HCT116 (cell line): ENCODE measurements at regions not wholly inside any gene's neighbourhood (a gene's known extent, or its start where the extent isn't known, plus 50 kb on each side); places are given as distances from the start of the nearest gene placed in this dataset.

Experiments used
- ATAC-seq: fragments of 200-7000 bp; cut with Tn5 transposase; 2 replicates; pipeline ENCODE4 v1.9.1; 2020; ENCODE audit warnings: mild to moderate bottlenecking, moderate library complexity
- BruUV-seq: library from RNA; stranded (reverse); fragments of 400-500 nt; replicated peaks from 2 replicates; lab custom pipeline; 2021; lab: Mats Ljungman, UMichigan
- CTCF ChIA-PET: fragments of 300-600 bp; sonication (Branson Sonifier 250); formaldehyde crosslinking; loops from one replicate; lab custom pipeline; 2021; ENCODE audit warnings: antibody characterized with exemption; lab: Charles Lee
- POLR2A ChIA-PET: fragments of 300-600, 350-600 bp; sonication (Branson Sonifier 250); formaldehyde crosslinking; loops from one replicate; lab custom pipeline; 2021; ENCODE audit warnings: antibody characterized with exemption; lab: Charles Lee
- RAD21 ChIA-PET, 2 experiments: fragments of 300-600 bp; sonication (Branson Sonifier 250); formaldehyde crosslinking; loops; one replicate each; lab custom pipeline; 2023; ENCODE audit warnings: low total read pairs in 2 of 2; ENCODE audit not compliant: uncharacterized antibody in 2 of 2, unreplicated experiment in 2 of 2, low non-redundant PET in 1 of 2; lab: Charles Lee
- DNase-seq: peaks from one replicate; pipeline ENCODE4 v3.0.0-alpha.2; 2010; ENCODE audit warnings: low read depth, low spot score
- H2AFZ ChIP-seq: fragments of 200-600 bp; shearing (Covaris generic), sonication (generic); 2 replicates; pipeline ENCODE4 v1.6.1; 2017; ENCODE audit warnings: low read depth, mixed run types, mixed read lengths, antibody characterized with exemption, low read length; ENCODE audit not compliant: poor library complexity, severe bottlenecking
- H3K27ac ChIP-seq: 2 replicates; pipeline ENCODE4 v1.5.1; 2012; ENCODE audit warnings: low read depth, low read length
- H3K27me3 ChIP-seq: fragments of 200-600 bp; sonication (generic); 2 replicates; pipeline ENCODE4 v1.6.1; 2016; ENCODE audit warnings: mixed run types, low read length, mixed read lengths; ENCODE audit not compliant: insufficient read depth
- H3K36me3 ChIP-seq, 2 experiments: fragments of 200-500 bp in 1 of 2; fragments of 200-600 bp in 1 of 2; sonication (Bioruptor generic) in 1 of 2; sonication (generic) in 1 of 2; 2 replicates each; pipeline versions ENCODE4 v1.5.1 to v1.6.1; 2014 to 2016; ENCODE audit warnings: low read length in 2 of 2, inconsistent platforms in 1 of 2, mixed read lengths in 1 of 2, mixed run types in 1 of 2; ENCODE audit not compliant: insufficient read depth in 2 of 2, control insufficient read depth in 1 of 2
- H3K4me1 ChIP-seq, 2 experiments: fragments of 200-600 bp in 1 of 2; sonication (generic) in 1 of 2; 2 replicates each; pipeline versions ENCODE4 v1.5.1 to v1.6.1; 2012 to 2017; ENCODE audit warnings: low read length in 2 of 2, inconsistent platforms in 1 of 2, mild to moderate bottlenecking in 1 of 2, mixed read lengths in 1 of 2, mixed run types in 1 of 2, moderate library complexity in 1 of 2; ENCODE audit not compliant: insufficient read depth in 2 of 2, control insufficient read depth in 1 of 2
- H3K4me2 ChIP-seq: fragments of 200-600 bp; sonication (generic); 2 replicates; pipeline ENCODE4 v1.6.1; 2017; ENCODE audit warnings: mixed run types, low read length, mixed read lengths
- H3K4me3 ChIP-seq, 2 experiments: fragments of 200-600 bp in 1 of 2; sonication (generic) in 1 of 2; replicated peaks in 1 of 2; 2 replicates each; pipeline ENCODE4 v1.5.1; 2011 to 2016; ENCODE audit warnings: low read length in 2 of 2, control low read depth in 1 of 2, low read depth in 1 of 2, mild to moderate bottlenecking in 1 of 2, mixed read lengths in 1 of 2, mixed run types in 1 of 2
- H3K79me2 ChIP-seq: fragments of 200-600 bp; sonication (generic); 2 replicates; pipeline ENCODE4 v1.6.1; 2017; ENCODE audit warnings: mild to moderate bottlenecking, mixed run types, low read length, moderate library complexity, mixed read lengths; ENCODE audit not compliant: insufficient read depth
- H3K9ac ChIP-seq: fragments of 200-600 bp; sonication (generic); 2 replicates; pipeline ENCODE4 v1.6.1; 2016; ENCODE audit warnings: low read length, mixed read lengths
- H3K9me2 ChIP-seq: fragments of 200-600 bp; sonication (generic), shearing (Covaris generic); 2 replicates; pipeline ENCODE4 v1.6.1; 2017; ENCODE audit warnings: mixed run types, mild to moderate bottlenecking, moderate library complexity; ENCODE audit not compliant: insufficient read depth
- H3K9me3 ChIP-seq, 2 experiments: fragments of 200-500 bp in 1 of 2; fragments of 200-600 bp in 1 of 2; sonication (Bioruptor generic) in 1 of 2; sonication (generic) in 1 of 2; 2 replicates each; pipeline ENCODE4 v1.6.1; 2014 to 2017; ENCODE audit warnings: low read length in 2 of 2, mixed read lengths in 2 of 2, inconsistent platforms in 1 of 2, low read depth in 1 of 2, mild to moderate bottlenecking in 1 of 2, mixed run types in 1 of 2, moderate library complexity in 1 of 2; ENCODE audit not compliant: control insufficient read depth in 1 of 2, insufficient read depth in 1 of 2
- H4K20me1 ChIP-seq: fragments of 200-600 bp; sonication (generic), shearing (Covaris generic); 2 replicates; pipeline ENCODE4 v1.6.1; 2017; ENCODE audit warnings: mixed run types, mild to moderate bottlenecking, moderate library complexity; ENCODE audit not compliant: insufficient read depth
- CBX3 ChIP-seq: IDR thresholded peaks from 2 replicates; pipeline ENCODE4 v1.6.1; 2012; ENCODE audit warnings: low read depth
- CTCF ChIP-seq, 3 experiments: fragments of 200-600 bp in 1 of 3; sonication (generic) in 1 of 3; IDR thresholded peaks in 2 of 3; conservative IDR thresholded peaks in 1 of 3; 2 replicates each; pipeline ENCODE4 v1.5.1; 2012 to 2017; ENCODE audit warnings: low read depth in 2 of 3, low read length in 2 of 3, antibody characterized with exemption in 1 of 3, borderline replicate concordance in 1 of 3, control low read depth in 1 of 3, mild to moderate bottlenecking in 1 of 3, mixed read lengths in 1 of 3, mixed run types in 1 of 3, moderate library complexity in 1 of 3; ENCODE audit not compliant: insufficient read depth in 1 of 3
- EGR1 ChIP-seq: IDR thresholded peaks from 2 replicates; pipeline ENCODE4 v1.6.1; 2012; ENCODE audit warnings: low read depth
- ELF1 ChIP-seq: IDR thresholded peaks from 2 replicates; pipeline ENCODE4 v1.6.1; 2012; ENCODE audit warnings: low read depth, borderline replicate concordance
- EZH2 ChIP-seq: fragments of 200-600 bp; sonication (generic); IDR thresholded peaks from 2 replicates; pipeline ENCODE4 v1.6.1; 2017; ENCODE audit warnings: antibody characterized with exemption, mixed run types
- EZH2phosphoT487 ChIP-seq: fragments of 200-600 bp; IDR thresholded peaks from 2 replicates; pipeline ENCODE4 v1.6.1; 2018; ENCODE audit warnings: antibody characterized with exemption, borderline replicate concordance
- JUND ChIP-seq: IDR thresholded peaks from 2 replicates; pipeline ENCODE4 v1.6.1; 2012
- MAX ChIP-seq: IDR thresholded peaks from 2 replicates; pipeline ENCODE4 v1.6.1; 2012
- POLR2AphosphoS5 ChIP-seq: IDR thresholded peaks from 2 replicates; pipeline ENCODE4 v1.6.1; 2011; ENCODE audit warnings: mild to moderate bottlenecking, low read depth, low read length, moderate library complexity
- REST ChIP-seq: IDR thresholded peaks from 2 replicates; pipeline ENCODE4 v1.6.1; 2012; ENCODE audit warnings: low read depth
- SIN3A ChIP-seq: IDR thresholded peaks from 2 replicates; pipeline ENCODE4 v1.6.1; 2012; ENCODE audit warnings: low read depth
- SRF ChIP-seq: IDR thresholded peaks from 2 replicates; pipeline ENCODE4 v1.6.1; 2012; ENCODE audit warnings: low read depth
- ZBTB33 ChIP-seq: IDR thresholded peaks from 2 replicates; pipeline ENCODE4 v1.6.1; 2011; ENCODE audit warnings: mild to moderate bottlenecking, low read length, moderate library complexity; ENCODE audit not compliant: insufficient replicate concordance; ENCODE audit errors: extremely low read depth
- intact Hi-C: fragments of 100-400 bp; cut with micrococcal nuclease; formaldehyde crosslinking; loops from 2 replicates; pipeline ENCODE4 v1.10.0; 2022

GRCh38 chr3:124654470-124654845 lies 75.8 kb upstream of the UMPS start (continued):
- TF ChIP-seq REST (no peak), ELF1 (no peak), EGR1 (no peak), CBX3 (no peak), MAX (no peak), POLR2AphosphoS5 (no peak), CTCF (IDR thresholded peaks at IDR 0.05 in 2 of 3, conservative IDR thresholded peaks at IDR 0.05 in 1 of 3; ENCODE audit: borderline replicate concordance in 1 of 3, insufficient read depth in 1 of 3, low read depth in 2 of 3, low read length in 2 of 3) (no peak)

GRCh38 chr3:124656531-124656930 lies 73.7 kb upstream of the UMPS start:
- TF ChIP-seq SIN3A = no peak
- TF ChIP-seq EZH2 = no peak
- TF ChIP-seq ZBTB33 = no peak
- TF ChIP-seq JUND = no peak
- no peak for TF ChIP-seq EZH2phosphoT487
- TF ChIP-seq SRF = no peak
- TF ChIP-seq CBX3 = no peak
- TF ChIP-seq, all 23 proteins: peak for 0
- intact Hi-C loops = no loop called here

More at GRCh38 chr3:124656531-124656930, 73.7 kb upstream of the UMPS start:
- CTCF ChIA-PET = no interaction called here
- H3K27me3 ChIP-seq = no peaks in the 10 kb centered on the region
- POLR2A ChIA-PET = no interaction called here
- H3K36me3 ChIP-seq = no peaks in the 10 kb centered on the region
- no TSS peak for BruUV-seq
- no peak overlapping the region for H3K9ac ChIP-seq
- H3K4me3 ChIP-seq = no peak overlapping the region
- ATAC-seq (no peak), DNase-seq (no peak)
- no peak overlapping the region for H2AFZ ChIP-seq
- H3K9me2 ChIP-seq = no peaks in the 10 kb centered on the region
- H3K9me3 ChIP-seq = no peaks in the 10 kb centered on the region
- no peaks in the 10 kb centered on the region for H4K20me1 ChIP-seq
- RAD21 ChIA-PET = no interaction called here
- no peak overlapping the region for H3K27ac ChIP-seq
- no peaks in the 10 kb centered on the region for H3K79me2 ChIP-seq
- H3K4me2 ChIP-seq = no peak overlapping the region
- H3K4me1 ChIP-seq = no peaks in the 10 kb centered on the region
